ENCODE measurements at regions not wholly inside any gene's neighbourhood (a gene's known extent, or its start where the extent isn't known, plus 50 kb on each side); places are given as distances from the start of the nearest gene placed in this dataset.
A peak's percentile ranks its signal among the peaks of the same experiment; 100 is the strongest.
"Not testable (repeated sequence)": the region's sequence is repeated elsewhere in the genome, so short reads cannot be mapped to it uniquely, and the experiment has no call there.

DNA sequence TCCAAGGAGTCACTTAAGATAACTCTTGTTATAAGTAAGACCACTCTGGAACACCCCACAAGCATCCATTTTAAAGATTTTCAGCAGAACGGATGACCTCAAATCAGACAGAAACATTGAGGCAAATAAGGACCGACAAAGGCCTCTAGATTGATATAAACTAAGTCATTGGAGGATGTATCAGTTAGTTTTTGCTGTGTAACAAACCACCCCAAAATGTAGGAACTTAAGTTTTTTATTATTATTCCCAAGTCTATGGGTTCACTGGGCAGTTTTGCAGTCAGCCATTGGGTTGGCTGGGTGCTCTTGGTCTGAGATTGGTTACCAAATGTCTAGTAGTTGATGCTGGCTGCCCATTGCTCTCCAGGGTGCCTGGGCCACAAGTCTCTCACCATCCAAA lies 311.8 kb downstream of the SIPA1L2 start:
- ATAC-seq: no peak
- intact Hi-C loops (cut with DNase I): no loop called here
- no peak for DNase-seq

DNA sequence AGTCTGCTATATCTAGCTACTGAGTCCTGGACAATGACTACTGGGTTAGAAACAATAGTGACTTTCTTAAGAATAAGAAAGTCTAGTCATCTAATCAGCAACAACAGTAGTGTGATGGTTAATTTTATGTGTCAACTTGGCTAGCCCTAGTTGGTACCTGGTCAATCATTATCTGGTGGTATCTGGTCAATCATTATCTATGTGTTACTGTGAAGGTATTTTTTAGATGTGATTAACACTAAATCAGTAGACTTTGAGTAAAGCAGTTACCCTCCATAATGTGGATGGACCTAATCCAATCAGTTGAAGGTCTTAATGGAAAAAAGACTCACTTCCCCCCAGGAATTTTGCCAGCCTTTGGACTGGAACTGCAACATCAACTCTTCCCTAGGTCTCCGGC lies 312.6 kb downstream of the SIPA1L2 start:
- intact Hi-C loops (cut with DNase I): no loop called here
- ATAC-seq (no peak), DNase-seq (no peak)

DNA sequence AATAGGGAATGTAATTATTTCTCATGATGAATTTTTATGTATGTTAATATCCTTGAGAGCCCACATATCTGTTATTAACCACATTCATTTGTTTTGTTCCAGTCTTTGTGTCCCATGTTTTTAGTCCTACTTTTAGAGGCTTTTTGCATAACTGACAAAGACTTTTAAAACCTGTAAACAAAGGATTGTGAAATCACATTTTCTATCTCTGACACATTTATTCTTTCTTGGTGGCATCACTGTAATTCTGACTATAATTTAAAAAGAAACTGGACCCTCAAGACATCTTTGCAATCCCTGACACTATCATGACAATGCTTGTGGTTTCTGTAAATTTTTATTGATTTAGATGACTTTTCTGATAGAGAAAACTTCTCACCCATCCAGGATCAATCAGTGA lies 313.1 kb downstream of the SIPA1L2 start:
- DNase-seq: no peak
- ATAC-seq: no peak
- intact Hi-C loops (cut with DNase I): no loop called here

DNA sequence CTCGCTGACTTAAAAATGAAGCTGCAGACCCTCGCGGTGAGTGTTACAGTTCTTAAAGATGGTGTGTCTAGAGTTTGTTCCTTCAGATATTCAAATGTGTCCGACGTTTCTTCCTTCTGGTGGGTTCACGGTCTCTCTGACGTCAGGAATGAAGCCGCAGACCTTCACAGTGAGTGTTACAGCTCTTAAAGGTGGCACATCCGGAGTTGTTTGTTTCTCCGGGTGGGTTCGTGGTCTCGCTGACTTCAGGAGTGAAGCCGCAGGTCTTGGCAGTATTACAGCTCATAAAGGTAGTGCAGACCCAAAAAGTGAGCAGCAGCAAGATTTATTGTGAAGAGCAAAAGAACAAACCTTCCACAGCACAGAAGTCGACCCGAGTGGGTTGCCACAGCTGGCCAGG lies 316.1 kb downstream of the SIPA1L2 start:
- ATAC-seq; intact Hi-C loops (cut with DNase I); DNase-seq: not testable (repeated sequence)

DNA sequence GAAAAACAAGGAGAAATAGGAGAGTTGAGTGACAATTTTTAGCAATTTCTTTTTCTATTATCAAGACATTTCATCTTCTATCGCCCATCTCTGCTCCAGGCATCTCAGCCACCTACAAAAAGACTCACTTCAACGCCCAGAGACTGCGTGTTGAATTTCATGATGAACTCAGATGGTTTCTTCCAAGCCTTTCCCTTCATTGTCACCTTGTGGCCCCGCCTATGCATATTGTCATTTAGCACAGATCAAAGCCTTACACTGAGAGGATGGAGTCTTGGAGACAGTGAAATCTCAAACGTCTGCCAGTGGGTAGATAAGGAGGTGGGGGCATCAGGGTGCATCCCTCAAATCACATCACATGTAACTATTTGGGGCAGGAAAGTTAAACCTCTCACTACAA lies 319.4 kb downstream of the SIPA1L2 start:
- DNase-seq (no peak), ATAC-seq (no peak)
- intact Hi-C loops (cut with DNase I): no loop called here

DNA sequence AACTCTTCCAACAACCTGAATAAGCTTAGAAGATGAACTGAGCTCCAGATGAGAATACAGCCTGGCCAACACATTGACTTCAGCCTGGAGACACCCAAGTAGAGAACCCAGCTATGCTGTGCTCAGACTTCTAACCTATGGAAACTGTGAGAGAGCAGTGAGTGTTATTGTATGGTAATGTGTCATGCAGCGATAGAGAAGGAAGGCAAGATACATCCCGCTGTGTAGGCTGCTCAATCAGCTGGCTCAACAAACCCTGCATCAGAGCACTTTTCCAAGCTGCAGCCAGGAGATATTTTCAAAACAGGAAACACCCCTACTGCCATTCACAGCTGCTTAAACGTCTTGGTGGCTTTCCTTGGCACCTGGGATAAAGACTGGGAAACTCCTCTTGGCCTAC lies 321.3 kb downstream of the SIPA1L2 start:
- intact Hi-C loops (cut with DNase I): loop anchor here in 1 of 2 donors (5.0 kb wide), 1 partner anchor 441 kb away; no protein-coding TSS in a partner anchor
- ATAC-seq (no peak), DNase-seq (no peak)

DNA sequence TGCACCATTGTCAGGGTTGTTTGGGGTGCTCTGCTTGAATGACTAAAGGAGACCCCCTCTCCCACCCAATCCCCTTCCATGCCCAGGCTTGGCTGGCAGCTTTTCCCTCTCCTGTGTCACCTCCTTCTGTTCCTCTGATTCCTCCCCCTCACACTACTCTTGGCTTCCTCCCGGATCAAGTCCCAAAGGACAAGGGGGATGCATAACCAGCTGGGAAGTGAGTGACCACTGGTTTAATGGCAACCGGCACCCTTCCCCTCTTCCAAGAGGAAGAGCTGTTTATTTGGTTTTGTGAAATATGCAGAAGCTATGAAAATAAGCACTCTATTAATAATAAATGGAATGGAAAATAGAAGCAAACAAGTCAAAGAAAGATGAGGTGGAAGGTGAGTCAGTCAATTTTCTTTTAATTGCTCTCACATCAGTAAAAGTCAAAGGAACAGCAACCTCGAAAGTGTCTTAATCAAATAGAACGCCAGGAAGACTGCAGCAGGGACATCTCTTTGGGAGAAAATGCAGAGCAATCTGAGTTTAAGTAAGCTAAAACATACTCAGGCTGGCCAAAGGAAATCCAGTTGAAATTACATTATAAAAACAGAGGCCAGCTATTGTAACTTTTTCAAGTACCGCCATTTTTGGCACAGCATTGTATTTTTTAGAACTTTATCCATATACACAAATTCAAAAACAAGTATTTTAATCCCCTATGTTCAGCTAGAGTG lies 322.5 kb downstream of the SIPA1L2 start:
- no peak for DNase-seq
- intact Hi-C loops (cut with DNase I): loop anchor here in 1 of 2 donors (5.0 kb wide), 1 partner anchor 440 kb away; no protein-coding TSS in a partner anchor
- peak in 1 of 2 donors; percentile 35 for ATAC-seq

DNA sequence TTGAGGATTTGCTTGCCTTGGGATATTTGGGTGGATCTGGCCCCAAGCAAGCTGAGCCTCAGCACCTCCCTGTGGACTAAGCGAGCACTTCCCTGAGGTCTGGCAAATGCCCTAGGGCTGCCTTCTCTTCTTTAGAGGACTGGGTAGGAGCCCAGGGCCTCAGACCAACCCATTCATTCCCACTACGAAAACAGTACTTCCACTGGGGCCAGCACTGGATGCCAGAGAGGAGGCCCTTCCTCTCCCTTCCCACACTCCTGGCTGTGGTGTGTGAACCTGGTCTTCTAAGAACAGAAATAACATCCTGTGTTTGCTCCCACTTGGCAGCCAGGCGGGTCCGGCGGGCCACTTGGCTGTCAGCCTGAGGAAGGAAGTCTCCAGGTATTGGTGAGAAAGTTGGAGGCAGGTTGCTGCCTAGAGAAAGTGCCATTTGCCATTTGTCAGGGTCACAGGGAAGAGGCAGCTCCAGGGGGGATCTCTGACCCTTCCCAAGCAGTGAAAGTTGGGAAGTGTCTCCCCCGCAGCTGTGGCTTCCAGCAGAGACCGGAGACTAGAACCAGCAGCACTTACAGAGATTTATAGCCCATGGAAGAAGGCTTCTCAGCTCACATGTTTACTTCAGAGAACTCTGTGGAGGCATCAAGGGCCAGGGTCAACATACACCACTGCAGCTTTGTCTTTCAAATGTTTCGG lies 323.5 kb downstream of the SIPA1L2 start:
- intact Hi-C loops (cut with DNase I): loop anchor here in 1 of 2 donors (5.0 kb wide), 1 partner anchor 439 kb away; no protein-coding TSS in a partner anchor
- DNase-seq: peak; percentile 41
- peak; percentile 68 to 82 for ATAC-seq

DNA sequence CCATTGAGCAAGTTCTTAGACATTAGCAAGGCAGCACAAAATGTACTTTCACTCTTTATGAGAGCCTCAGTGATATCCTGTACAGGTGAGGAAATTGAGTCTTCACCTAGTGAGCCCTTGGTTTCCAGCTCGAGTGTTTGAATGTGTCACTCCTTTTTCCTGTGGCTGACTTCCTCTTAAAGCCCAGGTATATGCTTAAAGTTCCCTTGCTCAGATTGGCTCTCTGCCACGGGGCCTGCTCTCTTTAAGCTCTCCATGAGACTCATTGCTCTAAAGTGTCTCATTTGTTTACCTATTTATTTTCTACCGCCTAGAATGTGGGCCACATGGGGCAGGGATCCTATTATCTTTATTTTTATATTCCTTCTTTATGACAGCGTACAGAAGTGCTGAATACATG lies 324.9 kb downstream of the SIPA1L2 start:
- DNase-seq (no peak), ATAC-seq (no peak)
- intact Hi-C loops (cut with DNase I): loop anchor here in 1 of 2 donors (5.0 kb wide), 1 partner anchor 438 kb away; no protein-coding TSS in a partner anchor

DNA sequence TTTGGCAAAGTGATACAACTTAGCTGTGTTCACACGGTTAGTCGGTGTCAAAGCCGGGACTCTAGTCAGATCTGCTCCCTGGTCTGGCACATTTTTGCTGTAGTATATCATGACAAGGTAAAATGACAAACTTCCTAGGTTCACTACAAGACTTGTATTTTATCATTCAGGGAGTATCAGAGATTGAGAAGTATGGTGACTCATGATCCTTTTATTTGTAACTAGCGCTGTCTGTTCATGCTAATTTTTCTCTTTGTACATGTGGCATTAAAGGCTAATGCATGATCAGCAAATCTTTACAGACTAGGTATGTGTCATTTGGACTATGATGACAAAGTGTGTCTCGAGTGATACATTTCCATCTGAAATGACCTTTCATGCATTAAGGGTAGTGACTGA lies 326.7 kb downstream of the SIPA1L2 start:
- DNase-seq (no peak), ATAC-seq (no peak)
- intact Hi-C loops (cut with DNase I): no loop called here

DNA sequence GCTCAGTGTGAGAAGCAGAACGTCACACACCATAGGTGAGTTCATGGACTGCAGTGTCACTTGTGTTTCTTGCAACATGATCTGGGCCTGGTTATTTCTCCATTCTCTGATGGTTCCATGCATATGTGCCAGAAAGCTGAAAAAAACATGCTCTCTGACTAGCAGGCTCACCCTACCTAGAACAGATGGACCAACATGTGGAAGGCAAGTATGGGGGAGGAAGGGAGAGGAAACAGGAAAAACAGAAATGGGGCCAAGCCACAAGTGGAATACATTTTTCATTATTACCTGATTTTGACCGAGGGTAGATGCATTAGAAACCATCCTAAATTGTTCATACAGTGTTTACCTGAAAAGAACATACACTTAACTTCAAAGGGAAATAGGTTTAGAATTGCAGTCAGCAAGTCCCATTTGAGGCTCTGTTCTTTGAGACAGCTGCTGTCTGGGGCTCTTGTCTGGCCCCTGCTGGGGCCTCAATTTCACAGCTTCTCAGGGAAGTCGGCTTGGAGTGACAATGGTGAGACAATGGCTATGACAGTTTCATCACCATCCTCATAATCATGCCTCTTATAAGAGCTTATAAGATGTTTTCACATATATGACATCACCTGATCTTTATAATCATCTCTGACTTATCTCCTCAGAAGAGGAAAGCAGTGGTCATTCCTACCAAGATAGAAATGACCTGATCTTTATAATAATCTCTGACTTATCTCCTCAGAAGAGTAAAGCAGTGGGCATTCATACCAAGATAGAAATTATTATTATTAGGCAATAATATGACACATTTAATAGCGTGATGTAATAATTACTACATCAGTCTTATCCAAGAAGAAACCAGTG lies 327.3 kb downstream of the SIPA1L2 start:
- no peak for ATAC-seq
- intact Hi-C loops (cut with DNase I): no loop called here
- no peak for DNase-seq

DNA sequence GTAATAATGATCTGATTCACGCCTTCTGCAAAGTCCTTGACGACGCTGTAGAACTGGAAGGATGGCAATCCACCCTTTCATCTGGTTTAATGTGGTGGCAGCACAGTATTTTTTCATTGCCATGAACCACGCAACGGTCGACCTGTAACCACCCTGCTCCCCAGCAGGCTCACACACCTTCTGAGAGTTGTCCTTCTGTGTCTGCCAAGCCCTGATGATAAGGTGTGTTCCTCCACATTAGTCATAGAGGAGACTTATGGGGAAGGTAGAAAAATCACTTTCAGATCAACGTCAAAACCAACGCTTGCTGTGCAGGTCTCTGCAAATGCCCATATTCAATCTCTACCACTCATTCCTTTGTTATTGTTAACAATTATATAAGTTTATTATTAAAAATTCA lies 328.7 kb downstream of the SIPA1L2 start:
- ATAC-seq (no peak), DNase-seq (no peak)
- intact Hi-C loops (cut with DNase I): no loop called here

DNA sequence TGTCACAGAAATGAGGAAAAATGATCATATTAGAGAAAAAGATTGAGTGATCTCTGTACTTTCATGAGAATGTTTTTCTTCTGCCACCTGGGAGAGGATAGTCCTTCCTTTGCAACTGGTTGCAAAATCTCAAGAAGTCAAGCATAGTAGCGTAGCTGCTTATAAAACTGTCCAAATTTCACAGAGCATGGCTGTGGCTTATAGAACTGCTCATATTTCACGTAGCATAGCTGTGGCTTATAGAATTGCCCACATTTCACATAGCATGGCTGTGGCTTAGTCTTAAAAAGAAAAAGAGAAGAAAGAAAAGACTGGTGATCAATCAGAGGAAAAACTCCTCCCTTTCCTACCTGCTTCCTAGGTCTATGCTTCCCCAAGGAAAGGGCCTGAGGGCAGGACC lies 329.5 kb downstream of the SIPA1L2 start:
- ATAC-seq: no peak

DNA sequence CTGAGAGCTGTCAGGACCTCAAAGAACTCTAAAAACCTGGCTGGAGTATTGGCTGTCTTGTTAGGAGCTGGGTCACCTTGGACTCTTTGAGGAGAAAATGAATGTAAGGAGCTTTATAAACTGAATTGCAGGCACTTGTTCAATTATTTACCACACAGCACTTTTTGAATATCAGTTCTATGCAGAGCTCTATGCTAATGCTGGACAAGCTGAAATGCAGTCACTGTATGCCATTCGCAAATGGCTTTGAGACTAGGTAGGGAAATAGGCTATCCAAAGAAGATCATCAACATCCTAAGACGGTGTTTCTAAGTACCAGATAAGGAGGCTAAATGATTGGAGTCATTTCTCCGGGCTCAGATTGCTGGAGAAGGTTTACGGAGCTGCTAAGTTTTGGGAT lies 333.5 kb downstream of the SIPA1L2 start:
- ATAC-seq (no peak), DNase-seq (no peak)
- intact Hi-C loops (cut with DNase I): no loop called here

More for the DNA sequence above, 329.5 kb downstream of the SIPA1L2 start:
- no peak for DNase-seq
- intact Hi-C loops (cut with DNase I): no loop called here

DNA sequence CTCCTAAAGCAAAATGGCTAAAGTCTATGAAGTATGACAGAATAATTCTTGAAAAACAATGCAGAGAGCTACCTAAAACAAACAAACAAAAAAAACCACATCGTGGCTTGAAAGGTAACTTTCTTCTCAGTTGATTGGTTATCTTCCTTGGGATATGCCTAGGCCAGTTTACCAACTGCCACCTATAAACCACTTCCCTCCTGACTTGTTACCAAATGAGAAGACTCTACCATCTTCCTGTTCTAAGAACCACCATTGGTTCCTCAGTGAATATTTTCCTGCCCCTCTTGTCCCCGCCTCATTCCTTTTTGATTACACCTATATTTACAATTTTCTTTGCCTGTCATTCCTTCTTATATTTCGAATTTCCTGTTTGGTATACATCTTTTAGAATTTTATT lies 336.6 kb downstream of the SIPA1L2 start:
- ATAC-seq (no peak), DNase-seq (no peak)
- intact Hi-C loops (cut with DNase I): no loop called here

DNA sequence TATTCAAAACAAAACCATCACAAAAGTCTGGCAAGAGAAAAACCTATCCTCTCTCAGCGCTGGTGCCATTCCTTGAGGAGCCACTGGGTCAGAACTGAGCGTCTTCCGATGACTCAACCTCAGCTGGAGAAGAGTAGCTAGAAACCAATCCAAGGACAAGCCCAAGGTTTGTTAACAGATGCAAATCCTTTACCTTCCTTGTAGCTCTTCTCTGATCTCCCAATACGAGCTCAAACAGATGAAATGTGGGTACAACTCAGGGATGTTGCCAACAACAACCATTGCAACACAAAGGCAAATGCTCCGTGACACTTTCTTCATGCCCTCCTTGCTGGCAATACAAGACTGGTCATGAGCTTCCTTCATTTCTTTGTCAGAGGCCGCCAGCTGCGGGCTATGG lies 337.1 kb downstream of the SIPA1L2 start:
- ATAC-seq: no peak
- intact Hi-C loops (cut with DNase I): no loop called here
- no peak for DNase-seq

DNA sequence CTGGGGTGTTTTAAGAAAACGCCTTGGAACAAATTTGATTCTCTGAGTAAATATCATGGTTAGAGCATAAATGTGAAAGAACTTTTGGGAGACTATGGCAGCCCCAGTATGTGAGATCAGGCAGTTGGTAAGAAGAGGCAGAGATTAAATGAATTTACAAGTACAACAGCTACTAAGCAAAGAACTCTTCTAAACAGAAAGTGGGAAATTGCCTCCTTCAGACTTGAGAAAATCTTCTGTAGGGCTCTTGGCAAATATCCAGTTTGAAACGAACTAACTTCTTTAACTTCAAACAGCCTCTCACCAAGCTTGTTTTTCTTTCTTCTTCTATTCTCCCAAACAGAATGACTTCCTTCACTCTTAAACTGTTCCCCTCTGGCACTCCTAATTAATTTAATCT lies 337.7 kb downstream of the SIPA1L2 start:
- intact Hi-C loops (cut with DNase I): no loop called here
- no peak for DNase-seq
- ATAC-seq: no peak

DNA sequence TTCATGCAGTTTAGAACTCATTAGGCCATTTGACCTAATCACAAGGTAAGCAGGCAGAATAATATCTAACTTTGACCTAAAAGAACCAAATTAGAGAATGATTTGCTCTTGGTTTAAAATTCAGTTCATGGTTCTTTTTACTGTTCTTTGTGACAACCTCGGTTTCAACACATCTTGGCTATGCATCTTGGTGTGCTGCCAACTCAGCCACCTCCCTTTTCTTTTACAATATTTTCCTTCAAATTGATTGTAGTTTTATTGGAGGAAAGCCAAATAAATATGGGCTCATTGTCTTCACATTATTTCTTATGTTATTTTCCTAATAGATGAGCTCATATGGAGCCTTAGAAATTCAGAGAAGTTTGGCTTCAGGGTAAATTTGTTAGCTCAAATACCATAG lies 338.3 kb downstream of the SIPA1L2 start:
- ATAC-seq (no peak), DNase-seq (no peak)
- intact Hi-C loops (cut with DNase I): no loop called here

DNA sequence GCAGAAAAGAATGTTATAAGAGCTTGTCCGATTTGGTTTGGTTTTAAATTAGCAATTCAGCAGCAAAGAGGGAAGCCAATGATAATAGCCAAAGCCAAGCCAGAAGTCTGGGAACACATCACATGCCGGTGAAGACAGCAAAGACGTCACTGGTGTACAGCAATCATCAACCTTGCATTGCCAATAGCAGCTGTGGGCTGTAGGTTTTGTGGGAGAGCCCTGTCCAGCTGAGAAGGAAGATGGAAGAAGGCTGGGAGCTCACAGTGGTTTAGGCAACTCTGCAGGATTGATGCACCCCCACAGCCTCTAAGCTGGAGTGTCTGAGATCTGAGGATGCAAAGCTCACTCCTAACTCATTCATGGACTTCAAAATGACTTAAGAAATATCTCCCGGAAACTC lies 338.7 kb downstream of the SIPA1L2 start:
- DNase-seq: peak; percentile 36
- intact Hi-C loops (cut with DNase I): no loop called here
- peak; percentile 41 to 68 for ATAC-seq

DNA sequence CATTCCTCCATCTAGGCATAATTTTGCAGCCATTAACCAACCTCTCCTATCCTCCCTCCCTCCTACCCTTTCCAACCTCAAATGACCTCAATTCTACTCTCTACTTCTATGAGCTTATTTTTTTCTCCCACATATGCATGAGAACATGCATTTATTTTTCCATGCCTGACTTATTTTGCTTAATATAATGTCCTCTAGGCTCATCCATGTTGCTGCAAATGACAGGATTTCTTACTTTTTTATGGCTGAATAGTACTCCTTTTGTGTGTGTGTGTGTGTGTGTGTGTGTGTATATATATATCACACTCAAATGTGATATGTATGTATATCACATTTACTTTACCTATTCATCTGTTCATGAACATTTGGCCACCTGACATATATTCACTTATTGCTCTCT lies 339.4 kb downstream of the SIPA1L2 start:
- intact Hi-C loops (cut with DNase I): no loop called here
- ATAC-seq (no peak), DNase-seq (no peak)

Data from left cardiac atrium (tissue), 4 donors.